NT2/D1 (cell line): ENCODE measurements at regions not wholly inside any gene's neighbourhood (a gene's known extent, or its start where the extent isn't known, plus 50 kb on each side); places are given as distances from the start of the nearest gene placed in this dataset.

Source experiments
- SUZ12 ChIP-seq: IDR thresholded peaks from 2 replicates; pipeline ENCODE4 v1.6.1; 2011; ENCODE audit not compliant: insufficient read length, insufficient read depth; ENCODE audit errors: extremely low read depth
- YY1 ChIP-seq: IDR thresholded peaks from 2 replicates; pipeline ENCODE4 v1.6.1; 2011; ENCODE audit not compliant: insufficient read length, insufficient read depth
- ZNF274 ChIP-seq: IDR thresholded peaks from 2 replicates; pipeline ENCODE4 v1.6.1; 2011; ENCODE audit warnings: mild to moderate bottlenecking, low read depth, low read length

GRCh38 chr12:61694214-61694613 lies 566.0 kb upstream of the USP15 start:
- TF ChIP-seq YY1 (no peak), ZNF274 (no peak), SUZ12 (no peak)
